ENCODE measurements at regions not wholly inside any gene's neighbourhood (a gene's known extent, or its start where the extent isn't known, plus 50 kb on each side); places are given as distances from the start of the nearest gene placed in this dataset.

DNA sequence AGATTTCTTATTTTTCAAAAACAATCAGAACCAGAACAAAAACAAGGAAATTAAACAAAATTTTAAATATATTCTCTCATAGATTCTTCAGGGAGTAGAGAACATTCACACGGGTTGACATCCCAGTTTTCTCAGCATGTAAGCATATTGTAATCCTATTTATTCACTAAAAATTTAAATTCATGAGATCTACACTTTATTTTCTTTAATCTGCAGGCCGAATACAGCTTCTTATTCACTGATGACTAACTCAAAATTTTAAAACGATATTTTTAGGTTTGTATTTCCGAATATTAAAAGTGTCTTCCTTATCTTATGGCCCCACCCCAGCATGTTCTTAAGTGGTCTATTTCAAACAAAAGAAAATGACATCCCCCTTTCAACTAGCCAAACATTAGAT is 262.4 kb downstream of the MEIS1 start:
- Mint-ChIP-seq H3K4me1 (no peaks in the 10 kb centered on the region), H3K27ac (no peak overlapping the region), H3K27me3 (no peaks in the 10 kb centered on the region), H3K4me3 (no peak overlapping the region), H3K36me3 (ENCODE audit: low read depth) (no peaks in the 10 kb centered on the region), H3K9me3 (peaks cover 3% of the 10 kb centered on the region)
- no peak for ATAC-seq (replicated peaks)

- Mint-ChIP-seq H3K27me3 (no peaks in the 10 kb centered on the region), H3K9me3 (peaks cover 3% of the 10 kb centered on the region), H3K4me3 (no peak overlapping the region), H3K36me3 (ENCODE audit: low read depth) (no peaks in the 10 kb centered on the region), H3K4me1 (no peaks in the 10 kb centered on the region), H3K27ac (no peak overlapping the region)
- ATAC-seq (replicated peaks), result no peak
Observed at GRCh38 chr2:66698091-66698490, 263.2 kb downstream of the MEIS1 start.

DNA sequence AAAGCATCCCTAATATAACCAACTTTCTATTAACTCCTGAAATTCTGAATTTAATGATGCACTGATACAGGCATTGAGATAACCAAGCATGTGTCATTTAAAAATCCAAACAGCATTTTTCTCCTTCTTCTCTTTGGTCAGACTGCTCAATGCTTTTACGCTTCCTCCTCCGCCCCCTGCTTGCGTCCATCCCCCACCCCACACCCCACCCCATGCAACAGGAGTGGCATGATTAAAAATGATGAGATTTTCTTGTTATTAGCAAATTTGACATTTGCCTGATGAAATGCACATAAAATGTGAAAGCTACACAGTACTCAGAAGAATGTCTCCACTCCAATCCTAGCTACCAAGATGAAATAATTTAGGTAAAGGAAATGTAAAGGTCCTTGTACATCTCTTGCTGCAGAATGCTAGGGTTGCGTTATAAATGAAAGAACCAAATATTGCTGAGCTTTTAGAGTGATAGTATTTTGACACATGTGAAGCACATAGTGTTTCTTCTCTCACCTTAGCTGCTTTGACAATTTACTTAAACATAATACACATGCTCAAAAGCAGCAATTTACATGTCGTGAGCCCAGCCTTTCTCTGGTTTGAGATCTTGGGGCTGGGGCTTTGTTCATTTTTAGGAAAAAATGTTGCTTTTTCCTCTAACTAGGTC is 263.8 kb downstream of the MEIS1 start:
- H3K9me3 Mint-ChIP-seq, result peaks cover 3% of the 10 kb centered on the region
- H3K4me1 Mint-ChIP-seq, result no peaks in the 10 kb centered on the region
- no peak overlapping the region for H3K4me3 Mint-ChIP-seq
- no peaks in the 10 kb centered on the region for H3K36me3 Mint-ChIP-seq (ENCODE audit: low read depth)
- no peak for ATAC-seq (replicated peaks)
- H3K27me3 Mint-ChIP-seq, result no peaks in the 10 kb centered on the region
- no peak overlapping the region for H3K27ac Mint-ChIP-seq

DNA sequence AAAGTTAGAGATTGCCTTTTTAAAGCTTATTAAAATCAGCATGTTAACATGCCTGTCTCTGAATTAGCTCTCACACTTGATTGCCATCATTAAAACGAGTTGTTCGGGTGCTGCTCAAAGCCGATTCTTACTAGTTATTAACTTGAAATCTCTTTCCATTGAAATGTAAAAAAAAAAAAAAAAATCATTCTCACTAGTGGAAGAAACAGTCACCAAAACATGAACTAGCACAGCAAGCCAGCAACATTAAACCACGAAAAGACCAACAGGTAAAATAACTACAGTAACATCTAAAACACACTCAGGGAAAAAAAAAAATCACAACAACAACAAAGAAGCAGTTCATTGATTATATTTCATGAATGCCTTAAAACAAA is 264.5 kb downstream of the MEIS1 start:
- H3K9me3 Mint-ChIP-seq, result peaks cover 3% of the 10 kb centered on the region
- no peaks in the 10 kb centered on the region for H3K27me3 Mint-ChIP-seq
- no peaks in the 10 kb centered on the region for H3K36me3 Mint-ChIP-seq (ENCODE audit: low read depth)
- ATAC-seq (replicated peaks), result no peak
- no peak overlapping the region for H3K4me3 Mint-ChIP-seq
- H3K27ac Mint-ChIP-seq, result no peak overlapping the region
- H3K4me1 Mint-ChIP-seq, result no peaks in the 10 kb centered on the region

GRCh38 chr2:66699793-66700676 is 265.1 kb downstream of the MEIS1 start:
- no peaks in the 10 kb centered on the region for H3K36me3 Mint-ChIP-seq (ENCODE audit: low read depth)
- no peaks in the 10 kb centered on the region for H3K4me1 Mint-ChIP-seq
- H3K9me3 Mint-ChIP-seq, result peaks cover 3% of the 10 kb centered on the region
- H3K27me3 Mint-ChIP-seq, result no peaks in the 10 kb centered on the region
- no peak overlapping the region for H3K27ac Mint-ChIP-seq
- H3K4me3 Mint-ChIP-seq, result no peak overlapping the region
- ATAC-seq (replicated peaks), result no peak

DNA sequence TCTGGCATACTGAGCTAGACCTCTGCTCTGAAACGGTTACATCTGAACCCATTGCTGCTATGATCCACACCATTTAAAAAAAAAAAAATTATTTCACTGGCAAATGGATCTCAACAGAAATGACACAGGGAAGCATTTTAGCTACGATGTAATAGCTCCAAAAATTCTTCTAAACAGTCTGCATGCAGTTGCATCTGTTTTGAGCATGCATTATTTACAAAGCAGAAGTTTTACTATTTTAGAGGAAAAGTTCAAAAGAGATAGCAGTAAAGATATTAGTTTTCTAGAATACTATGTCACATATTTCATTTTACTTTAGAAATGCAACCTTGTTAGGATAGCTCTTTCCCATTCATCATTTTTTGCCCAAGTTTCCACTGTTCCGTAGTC is 265.7 kb downstream of the MEIS1 start:
- Mint-ChIP-seq H3K4me1 (no peaks in the 10 kb centered on the region), H3K36me3 (ENCODE audit: low read depth) (no peaks in the 10 kb centered on the region), H3K27ac (no peak overlapping the region), H3K27me3 (no peaks in the 10 kb centered on the region), H3K4me3 (no peak overlapping the region), H3K9me3 (peaks cover 3% of the 10 kb centered on the region)
- no peak for ATAC-seq (replicated peaks)

- no peak for ATAC-seq (replicated peaks)
- Mint-ChIP-seq H3K27me3 (no peaks in the 10 kb centered on the region), H3K27ac (no peak overlapping the region), H3K4me1 (no peaks in the 10 kb centered on the region), H3K36me3 (ENCODE audit: low read depth) (no peaks in the 10 kb centered on the region), H3K4me3 (no peak overlapping the region), H3K9me3 (peaks cover 3% of the 10 kb centered on the region)
Observed at GRCh38 chr2:66701251-66701650, 266.3 kb downstream of the MEIS1 start.

- Mint-ChIP-seq H3K4me3 (no peak overlapping the region), H3K9me3 (peaks cover 3% of the 10 kb centered on the region), H3K4me1 (no peaks in the 10 kb centered on the region), H3K27me3 (no peaks in the 10 kb centered on the region), H3K27ac (no peak overlapping the region), H3K36me3 (ENCODE audit: low read depth) (no peaks in the 10 kb centered on the region)
- ATAC-seq (replicated peaks), result no peak
Observed at GRCh38 chr2:66701656-66702055, 266.7 kb downstream of the MEIS1 start.

DNA sequence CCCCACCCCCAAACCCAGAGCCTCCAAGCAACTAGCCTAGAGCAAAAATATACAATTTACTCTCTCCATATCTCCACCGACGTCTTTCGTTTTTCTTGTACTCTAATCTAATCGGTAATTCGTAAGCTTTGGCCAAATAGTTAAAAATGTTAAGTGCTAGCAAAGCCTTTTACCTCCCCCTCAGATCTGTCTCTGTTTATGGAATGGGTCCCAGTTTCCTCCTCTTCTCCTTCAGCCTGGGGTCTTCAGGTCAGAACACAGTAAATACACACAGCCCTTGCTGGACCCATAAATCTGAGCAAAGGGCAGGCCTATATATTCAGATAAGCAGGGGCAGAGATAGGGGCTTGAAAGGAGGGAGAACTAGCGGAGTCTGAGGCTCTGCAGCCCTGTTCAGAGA is 267.4 kb downstream of the MEIS1 start:
- H3K4me3 Mint-ChIP-seq, result no peak overlapping the region
- H3K4me1 Mint-ChIP-seq, result no peaks in the 10 kb centered on the region
- no peaks in the 10 kb centered on the region for H3K36me3 Mint-ChIP-seq (ENCODE audit: low read depth)
- peaks cover 3% of the 10 kb centered on the region for H3K9me3 Mint-ChIP-seq
- no peak for ATAC-seq (replicated peaks)
- no peaks in the 10 kb centered on the region for H3K27me3 Mint-ChIP-seq
- H3K27ac Mint-ChIP-seq, result no peak overlapping the region

- H3K4me3 Mint-ChIP-seq, result no peak overlapping the region
- H3K9me3 Mint-ChIP-seq, result peaks cover 3% of the 10 kb centered on the region
- no peaks in the 10 kb centered on the region for H3K27me3 Mint-ChIP-seq
- ATAC-seq (replicated peaks), result no peak
- no peaks in the 10 kb centered on the region for H3K36me3 Mint-ChIP-seq (ENCODE audit: low read depth)
- no peak overlapping the region for H3K27ac Mint-ChIP-seq
- H3K4me1 Mint-ChIP-seq, result no peaks in the 10 kb centered on the region
Observed at GRCh38 chr2:66704786-66705185, 269.9 kb downstream of the MEIS1 start.

- Mint-ChIP-seq H3K27ac (no peak overlapping the region), H3K9me3 (peaks cover 6% of the 10 kb centered on the region), H3K4me1 (no peaks in the 10 kb centered on the region), H3K36me3 (ENCODE audit: low read depth) (no peaks in the 10 kb centered on the region), H3K4me3 (no peak overlapping the region), H3K27me3 (peaks cover 3% of the 10 kb centered on the region)
- no peak for ATAC-seq (replicated peaks)
Observed at GRCh38 chr2:66714610-66715009, 279.7 kb downstream of the MEIS1 start.

- no peak overlapping the region for H3K4me3 Mint-ChIP-seq
- no peaks in the 10 kb centered on the region for H3K36me3 Mint-ChIP-seq (ENCODE audit: low read depth)
- no peak overlapping the region for H3K27ac Mint-ChIP-seq
- ATAC-seq (replicated peaks), result no peak
- peaks cover 3% of the 10 kb centered on the region for H3K9me3 Mint-ChIP-seq
- no peaks in the 10 kb centered on the region for H3K4me1 Mint-ChIP-seq
- H3K27me3 Mint-ChIP-seq, result peaks cover under 1% of the 10 kb centered on the region
Observed at GRCh38 chr2:66717218-66717905, 282.4 kb downstream of the MEIS1 start.

DNA sequence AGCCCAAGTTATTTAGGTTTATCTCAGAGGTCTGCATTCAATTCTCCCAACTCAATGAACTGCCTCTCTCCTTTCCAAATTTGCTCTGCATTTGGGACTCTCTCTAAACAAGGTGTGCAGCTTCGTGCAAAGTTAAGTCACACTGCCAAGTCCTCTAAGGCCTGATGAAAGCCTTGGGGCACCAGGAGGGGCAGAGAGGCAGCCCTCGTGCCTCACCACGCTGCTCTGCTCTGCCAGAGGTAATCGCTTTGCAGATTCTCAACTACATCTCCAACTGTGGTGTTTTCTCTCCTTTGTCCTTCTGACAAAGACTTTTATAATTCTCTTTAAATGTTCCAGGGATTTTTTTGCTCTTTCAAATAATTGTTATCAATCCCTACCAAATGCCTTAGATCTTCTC is 283.0 kb downstream of the MEIS1 start:
- H3K9me3 Mint-ChIP-seq, result no peaks in the 10 kb centered on the region
- H3K27ac Mint-ChIP-seq, result no peak overlapping the region
- H3K27me3 Mint-ChIP-seq, result no peaks in the 10 kb centered on the region
- no peak for ATAC-seq (replicated peaks)
- no peaks in the 10 kb centered on the region for H3K4me1 Mint-ChIP-seq
- H3K4me3 Mint-ChIP-seq, result no peak overlapping the region
- no peaks in the 10 kb centered on the region for H3K36me3 Mint-ChIP-seq (ENCODE audit: low read depth)

DNA sequence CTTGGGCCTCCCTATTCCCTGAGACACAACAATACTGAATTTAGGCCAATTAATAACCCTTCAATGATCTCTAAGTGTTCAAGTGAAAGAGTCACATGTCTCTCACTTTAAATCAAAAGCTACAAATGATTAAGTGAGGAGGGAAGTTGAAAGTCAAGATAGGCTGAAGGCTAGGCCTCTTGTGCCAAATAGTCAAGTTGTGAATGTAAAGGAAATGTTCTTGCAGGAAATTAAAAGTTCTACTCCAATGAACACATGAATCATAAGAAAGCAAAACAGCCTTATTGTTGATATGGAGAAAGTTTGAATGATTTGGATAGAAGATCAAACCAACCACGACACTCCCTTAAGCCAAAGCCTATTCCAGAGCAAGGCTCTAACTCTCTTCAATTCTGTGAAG is 286.9 kb downstream of the MEIS1 start:
- Mint-ChIP-seq H3K4me3 (no peak overlapping the region), H3K36me3 (ENCODE audit: low read depth) (no peaks in the 10 kb centered on the region)

GRCh38 chr2:66724241-66724640 is 289.3 kb downstream of the MEIS1 start:
- ATAC-seq (replicated peaks), result no peak
- H3K4me3 Mint-ChIP-seq, result no peak overlapping the region
- H3K4me1 Mint-ChIP-seq, result no peaks in the 10 kb centered on the region
- H3K27me3 Mint-ChIP-seq, result no peaks in the 10 kb centered on the region
- no peak overlapping the region for H3K27ac Mint-ChIP-seq
- H3K36me3 Mint-ChIP-seq (ENCODE audit: low read depth), result no peaks in the 10 kb centered on the region
- H3K9me3 Mint-ChIP-seq, result no peaks in the 10 kb centered on the region

More for the DNA sequence above, 286.9 kb downstream of the MEIS1 start:
- Mint-ChIP-seq H3K4me1 (no peaks in the 10 kb centered on the region), H3K9me3 (no peaks in the 10 kb centered on the region), H3K27ac (no peak overlapping the region), H3K27me3 (no peaks in the 10 kb centered on the region)
- ATAC-seq (replicated peaks), result no peak
